AML-193 (cell line): ENCODE measurements at regions not wholly inside any gene's neighbourhood (a gene's known extent, or its start where the extent isn't known, plus 50 kb on each side); places are given as distances from the start of the nearest gene placed in this dataset.
"Not testable (repeated sequence)": the region's sequence is repeated elsewhere in the genome, so short reads cannot be mapped to it uniquely, and the experiment has no call there.

ENCODE experiments used
- DNase-seq, 2 experiments: peaks; one replicate each; lab custom pipeline; 2025; lab: John Stamatoyannopoulos, UW

GRCh38 chr1:184183919-184184318 lies 132.4 kb downstream of the TSEN15 start:
- no peak for DNase-seq

- DNase-seq, result not testable (repeated sequence)
Measured at GRCh38 chr1:184184614-184185013, 133.1 kb downstream of the TSEN15 start.

- no peak for DNase-seq
Measured at GRCh38 chr1:184185347-184185746, 133.8 kb downstream of the TSEN15 start.

- no peak for DNase-seq
Measured at GRCh38 chr1:184186167-184186566, 134.6 kb downstream of the TSEN15 start.

GRCh38 chr1:184187097-184187496 lies 135.6 kb downstream of the TSEN15 start:
- no peak for DNase-seq

- DNase-seq, result no peak
Measured at GRCh38 chr1:184188037-184188436, 136.5 kb downstream of the TSEN15 start.

GRCh38 chr1:184189361-184189760 lies 137.8 kb downstream of the TSEN15 start:
- no peak for DNase-seq

- DNase-seq, result no peak
Measured at GRCh38 chr1:184190616-184191015, 139.1 kb downstream of the TSEN15 start.

- no peak for DNase-seq
Measured at GRCh38 chr1:184191181-184191621, 139.7 kb downstream of the TSEN15 start.

GRCh38 chr1:184192796-184193195 lies 141.3 kb downstream of the TSEN15 start:
- no peak for DNase-seq

GRCh38 chr1:184193451-184193850 lies 141.9 kb downstream of the TSEN15 start:
- DNase-seq, result no peak

- DNase-seq, result no peak
Measured at GRCh38 chr1:184194236-184194635, 142.7 kb downstream of the TSEN15 start.

- not testable (repeated sequence) for DNase-seq
Measured at GRCh38 chr1:184195722-184196121, 144.2 kb downstream of the TSEN15 start.

GRCh38 chr1:184197831-184198230 lies 146.3 kb downstream of the TSEN15 start:
- DNase-seq, result no peak

- DNase-seq, result no peak
Measured at GRCh38 chr1:184199036-184199435, 147.5 kb downstream of the TSEN15 start.

- DNase-seq, result no peak
Measured at GRCh38 chr1:184199438-184200085, 148.0 kb downstream of the TSEN15 start.

GRCh38 chr1:184208622-184209021 lies 157.1 kb downstream of the TSEN15 start:
- no peak for DNase-seq

- DNase-seq, result no peak
Measured at GRCh38 chr1:184210031-184210430, 158.5 kb downstream of the TSEN15 start.

- DNase-seq, result no peak
Measured at GRCh38 chr1:184210862-184211261, 159.3 kb downstream of the TSEN15 start.

GRCh38 chr1:184212649-184213314 lies 161.3 kb downstream of the TSEN15 start:
- no peak for DNase-seq

GRCh38 chr1:184214128-184214527 lies 162.6 kb downstream of the TSEN15 start:
- no peak for DNase-seq

- DNase-seq, result no peak
Measured at GRCh38 chr1:184215274-184215925, 163.9 kb downstream of the TSEN15 start.

GRCh38 chr1:184218458-184219075 lies 167.0 kb downstream of the TSEN15 start:
- DNase-seq, result no peak
